ENCODE measurements at regions not wholly inside any gene's neighbourhood (a gene's known extent, or its start where the extent isn't known, plus 50 kb on each side); places are given as distances from the start of the nearest gene placed in this dataset.

DNA sequence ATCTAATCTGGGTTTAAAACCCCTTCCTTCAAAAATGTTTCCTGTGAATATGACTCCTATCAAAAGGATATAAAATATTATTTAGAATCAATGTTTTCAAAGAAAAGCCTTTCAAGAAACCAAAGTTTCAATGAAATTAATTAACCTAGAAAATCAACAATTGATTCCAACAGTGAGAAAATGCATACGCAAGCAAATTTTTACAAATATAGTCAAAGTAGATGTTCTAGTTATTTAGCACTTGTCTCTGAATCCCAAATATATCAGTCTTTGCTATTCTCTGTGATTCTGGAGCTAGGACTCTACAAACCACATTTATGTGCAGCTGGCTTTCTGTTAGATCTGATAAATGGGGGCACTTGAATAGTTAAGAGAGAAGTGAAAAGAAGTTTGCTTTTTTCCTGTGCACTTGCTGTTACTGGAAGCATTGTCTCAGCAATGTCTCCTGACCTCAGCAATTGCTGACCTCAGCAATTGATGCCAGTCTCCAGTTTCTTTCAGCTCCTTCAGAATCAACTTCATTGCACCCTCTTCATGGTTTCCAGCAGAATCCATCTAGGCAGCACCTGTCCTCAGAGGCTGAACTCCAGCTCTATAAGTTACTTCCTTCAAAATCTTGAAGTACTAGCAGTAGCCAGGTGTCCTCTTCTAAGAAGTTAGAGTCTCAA, 879.9 kb upstream of the LRRN3 start:
- Histone ChIP-seq H3K27me3 (no peaks in the 10 kb centered on the region), H3K4me1 (no peaks in the 10 kb centered on the region), H3K27ac (no peak overlapping the region), H3K9me3 (no peaks in the 10 kb centered on the region), H3K4me3 (no peak overlapping the region), H3K36me3 (no peaks in the 10 kb centered on the region)
- intact Hi-C loops (cut with DNase I): no loop called here
- ATAC-seq (no peak), DNase-seq (no peak)
- TF ChIP-seq POLR2A (IDR thresholded peaks at IDR 0.05): no peak
- TF ChIP-seq, protein P1, sequence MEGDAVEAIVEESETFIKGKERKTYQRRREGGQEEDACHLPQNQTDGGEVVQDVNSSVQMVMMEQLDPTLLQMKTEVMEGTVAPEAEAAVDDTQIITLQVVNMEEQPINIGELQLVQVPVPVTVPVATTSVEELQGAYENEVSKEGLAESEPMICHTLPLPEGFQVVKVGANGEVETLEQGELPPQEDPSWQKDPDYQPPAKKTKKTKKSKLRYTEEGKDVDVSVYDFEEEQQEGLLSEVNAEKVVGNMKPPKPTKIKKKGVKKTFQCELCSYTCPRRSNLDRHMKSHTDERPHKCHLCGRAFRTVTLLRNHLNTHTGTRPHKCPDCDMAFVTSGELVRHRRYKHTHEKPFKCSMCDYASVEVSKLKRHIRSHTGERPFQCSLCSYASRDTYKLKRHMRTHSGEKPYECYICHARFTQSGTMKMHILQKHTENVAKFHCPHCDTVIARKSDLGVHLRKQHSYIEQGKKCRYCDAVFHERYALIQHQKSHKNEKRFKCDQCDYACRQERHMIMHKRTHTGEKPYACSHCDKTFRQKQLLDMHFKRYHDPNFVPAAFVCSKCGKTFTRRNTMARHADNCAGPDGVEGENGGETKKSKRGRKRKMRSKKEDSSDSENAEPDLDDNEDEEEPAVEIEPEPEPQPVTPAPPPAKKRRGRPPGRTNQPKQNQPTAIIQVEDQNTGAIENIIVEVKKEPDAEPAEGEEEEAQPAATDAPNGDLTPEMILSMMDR (IDR thresholded peaks at IDR 0.05): no peak
- WGBS (ENCODE audit: insufficient coverage, low coverage, low lambda C conversion rate, missing lambda C conversion rate): 77% methylated on average over 1 of the region's 1 CpG

DNA sequence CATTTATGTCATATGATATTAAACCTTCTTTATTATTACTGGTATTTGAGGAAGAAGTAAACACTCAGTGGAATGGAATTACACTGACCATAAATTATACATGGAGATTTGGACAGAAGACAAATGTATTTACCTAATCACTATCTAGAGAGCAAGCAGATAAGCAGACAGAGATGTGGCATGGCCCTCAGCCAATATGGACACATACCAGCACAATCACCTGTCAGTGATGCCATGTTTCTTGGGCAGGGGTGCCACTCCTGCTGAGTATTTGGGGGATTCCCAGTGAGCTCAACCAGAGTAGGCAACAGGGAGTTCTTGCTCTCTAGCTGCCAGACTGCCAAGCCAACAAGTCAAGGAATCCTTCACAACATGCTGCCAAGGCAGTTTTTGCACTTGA, 866.3 kb upstream of the LRRN3 start:
- no peak for ATAC-seq
- Histone ChIP-seq H3K27me3 (no peaks in the 10 kb centered on the region), H3K4me3 (no peak overlapping the region), H3K27ac (no peak overlapping the region), H3K4me1 (no peaks in the 10 kb centered on the region), H3K9me3 (no peaks in the 10 kb centered on the region), H3K36me3 (no peaks in the 10 kb centered on the region)
- TF ChIP-seq POLR2A (IDR thresholded peaks at IDR 0.05): no peak
- TF ChIP-seq, protein P1 (IDR thresholded peaks at IDR 0.05): no peak
- no peak for DNase-seq
- intact Hi-C loops (cut with DNase I): no loop called here

DNA sequence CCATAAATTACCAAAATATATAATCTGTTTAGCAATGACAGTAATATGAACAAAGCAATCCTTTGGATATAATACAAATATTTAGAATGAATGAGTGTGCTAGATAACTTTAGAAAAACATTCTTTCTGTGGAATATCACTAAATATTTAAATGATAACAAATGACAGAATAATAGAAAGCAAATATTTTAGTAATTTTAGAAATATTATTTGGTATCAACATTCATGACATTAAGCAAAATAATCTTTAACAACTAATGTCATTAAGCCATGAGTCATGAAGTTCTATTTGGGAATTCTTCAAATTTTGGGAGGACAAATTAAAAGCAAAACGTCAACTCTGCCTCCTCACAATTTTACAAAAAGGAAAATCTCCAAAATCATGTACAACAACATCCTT, 844.8 kb upstream of the LRRN3 start:
- TF ChIP-seq, protein P1 (IDR thresholded peaks at IDR 0.05): no peak
- no peak for TF ChIP-seq POLR2A (IDR thresholded peaks at IDR 0.05)
- WGBS (ENCODE audit: insufficient coverage, low coverage, low lambda C conversion rate, missing lambda C conversion rate): 39% methylated on average over 1 of the region's 1 CpG
- Histone ChIP-seq H3K36me3 (no peaks in the 10 kb centered on the region), H3K27me3 (no peaks in the 10 kb centered on the region), H3K4me1 (no peaks in the 10 kb centered on the region), H3K4me3 (no peak overlapping the region), H3K27ac (no peak overlapping the region), H3K9me3 (no peaks in the 10 kb centered on the region)
- ATAC-seq: no peak
- DNase-seq: no peak
- intact Hi-C loops (cut with DNase I): no loop called here

DNA sequence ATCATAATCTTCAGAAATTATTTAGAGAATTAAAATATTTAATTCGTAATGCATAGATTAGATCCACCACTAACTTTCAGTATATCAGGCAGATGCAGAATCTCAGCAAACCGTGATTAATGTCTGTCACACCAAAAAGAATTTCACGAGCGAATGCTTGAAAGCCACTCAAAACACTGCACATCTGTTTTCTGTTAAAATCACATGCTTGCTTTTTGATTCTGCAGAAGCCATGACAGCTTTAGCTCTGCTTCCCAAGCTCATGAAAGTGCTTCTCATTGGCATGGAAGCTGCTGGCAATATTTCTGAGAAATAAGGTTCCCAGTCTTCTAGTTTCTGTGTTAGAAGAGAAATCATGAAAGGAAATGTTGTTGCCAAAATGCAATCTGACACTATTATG, 837.8 kb upstream of the LRRN3 start:
- H3K4me1 ChIP-seq: no peaks in the 10 kb centered on the region
- no peak for ATAC-seq
- WGBS (ENCODE audit: insufficient coverage, low coverage, low lambda C conversion rate, missing lambda C conversion rate): 22% methylated on average over 2 of the region's 4 CpGs
- TF ChIP-seq POLR2A (IDR thresholded peaks at IDR 0.05): no peak
- TF ChIP-seq, protein P1 (IDR thresholded peaks at IDR 0.05): no peak
- H3K9me3 ChIP-seq: no peaks in the 10 kb centered on the region
- H3K27me3 ChIP-seq: no peaks in the 10 kb centered on the region
- no peak for DNase-seq
- H3K27ac ChIP-seq: no peak overlapping the region
- H3K36me3 ChIP-seq: no peaks in the 10 kb centered on the region
- intact Hi-C loops (cut with DNase I): no loop called here
- no peak overlapping the region for H3K4me3 ChIP-seq

DNA sequence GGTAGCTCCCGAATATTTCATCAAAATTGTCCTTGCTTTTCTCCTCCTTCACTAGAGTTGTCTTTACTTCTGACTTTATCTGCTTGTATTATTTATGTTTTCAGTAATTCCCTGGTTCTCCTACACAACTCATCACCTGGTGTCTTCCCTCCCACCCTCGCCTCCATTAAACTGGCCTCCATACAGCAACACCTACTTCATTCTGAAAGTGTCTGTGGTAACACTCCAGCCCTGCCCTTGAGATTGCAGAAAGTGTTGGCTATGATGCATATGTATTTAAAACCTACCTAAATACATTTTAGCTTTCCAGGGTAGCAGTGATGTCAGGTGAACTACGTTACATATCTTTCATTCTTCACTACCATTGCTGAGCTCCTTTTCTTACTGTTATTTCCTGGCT, 833.3 kb upstream of the LRRN3 start:
- Histone ChIP-seq H3K9me3 (no peaks in the 10 kb centered on the region), H3K27me3 (no peaks in the 10 kb centered on the region), H3K36me3 (no peaks in the 10 kb centered on the region), H3K4me1 (no peaks in the 10 kb centered on the region), H3K27ac (no peak overlapping the region), H3K4me3 (no peak overlapping the region)
- TF ChIP-seq, protein P1 (IDR thresholded peaks at IDR 0.05): no peak
- TF ChIP-seq POLR2A (IDR thresholded peaks at IDR 0.05): no peak
- intact Hi-C loops (cut with DNase I): no loop called here
- DNase-seq: no peak
- ATAC-seq: no peak
- WGBS (ENCODE audit: insufficient coverage, low coverage, low lambda C conversion rate, missing lambda C conversion rate): 59% methylated on average over 3 of the region's 3 CpGs

All from right lobe of liver (tissue), 6 donors.